Stimulated activated CD8-positive, alpha-beta memory T cell treated with anti-CD3 and anti-CD28 coated beads, Interleukin-2, amount 100 ng/mL, for 48 hours (primary cell): ENCODE measurements at regions not wholly inside any gene's neighbourhood (a gene's known extent, or its start where the extent isn't known, plus 50 kb on each side); places are given as distances from the start of the nearest gene placed in this dataset.

Experiments used
- DNase-seq, 2 donors: peaks; one replicate each; pipeline ENCODE4 v3.0.0-alpha.2; 2020; ENCODE audit warnings: low read depth in 2 of 2

- no peak for DNase-seq
Observed at GRCh38 chr5:166369807-166370206, 1921.6 kb upstream of the WWC1 start.

- no peak for DNase-seq
Observed at GRCh38 chr5:166370928-166371690, 1920.3 kb upstream of the WWC1 start.

- DNase-seq: no peak
Observed at GRCh38 chr5:166373817-166374216, 1917.6 kb upstream of the WWC1 start.

- DNase-seq: no peak
Observed at GRCh38 chr5:166377756-166378155, 1913.7 kb upstream of the WWC1 start.

GRCh38 chr5:166379517-166379916, 1911.9 kb upstream of the WWC1 start:
- DNase-seq: no peak

- no peak for DNase-seq
Observed at GRCh38 chr5:166382031-166382430, 1909.4 kb upstream of the WWC1 start.

GRCh38 chr5:166398131-166398530, 1893.3 kb upstream of the WWC1 start:
- DNase-seq: no peak

- DNase-seq: no peak
Observed at GRCh38 chr5:166399781-166400180, 1891.7 kb upstream of the WWC1 start.

GRCh38 chr5:166401391-166401790, 1890.1 kb upstream of the WWC1 start:
- DNase-seq: no peak

GRCh38 chr5:166412191-166412590, 1879.3 kb upstream of the WWC1 start:
- no peak for DNase-seq

GRCh38 chr5:166427211-166427610, 1864.2 kb upstream of the WWC1 start:
- DNase-seq: no peak

- DNase-seq: no peak
Observed at GRCh38 chr5:166428264-166428803, 1863.1 kb upstream of the WWC1 start.

- no peak for DNase-seq
Observed at GRCh38 chr5:166430491-166431319, 1860.7 kb upstream of the WWC1 start.

GRCh38 chr5:166431456-166431855, 1860.0 kb upstream of the WWC1 start:
- no peak for DNase-seq

GRCh38 chr5:166433679-166434078, 1857.8 kb upstream of the WWC1 start:
- DNase-seq: no peak

GRCh38 chr5:166436872-166437271, 1854.6 kb upstream of the WWC1 start:
- no peak for DNase-seq

- no peak for DNase-seq
Observed at GRCh38 chr5:166486348-166486747, 1805.1 kb upstream of the WWC1 start.

GRCh38 chr5:166488560-166488959, 1802.9 kb upstream of the WWC1 start:
- no peak for DNase-seq

GRCh38 chr5:166493040-166493439, 1798.4 kb upstream of the WWC1 start:
- DNase-seq: no peak

GRCh38 chr5:166493612-166494011, 1797.8 kb upstream of the WWC1 start:
- DNase-seq: no peak

- no peak for DNase-seq
Observed at GRCh38 chr5:166497496-166498104, 1793.8 kb upstream of the WWC1 start.

GRCh38 chr5:166499447-166500240, 1791.8 kb upstream of the WWC1 start:
- DNase-seq: no peak
